IPS-15b (cell line): ENCODE measurements at regions not wholly inside any gene's neighbourhood (a gene's known extent, or its start where the extent isn't known, plus 50 kb on each side); places are given as distances from the start of the nearest gene placed in this dataset.
"Not testable (repeated sequence)": the region's sequence is repeated elsewhere in the genome, so short reads cannot be mapped to it uniquely, and the experiment has no call there.

Experiments used
- H3K27me3 ChIP-seq: one replicate; pipeline ENCODE4 v1.6.1; 2013; ENCODE audit warnings: low read length; ENCODE audit not compliant: control insufficient read depth, insufficient read depth
- H3K36me3 ChIP-seq: one replicate; pipeline ENCODE4 v1.6.1; 2013; ENCODE audit warnings: low read length; ENCODE audit not compliant: control insufficient read depth, insufficient read depth
- H3K4me1 ChIP-seq: one replicate; pipeline ENCODE4 v1.6.1; 2013; ENCODE audit warnings: mild to moderate bottlenecking, low read length; ENCODE audit not compliant: control insufficient read depth, insufficient read depth
- H3K4me3 ChIP-seq: one replicate; pipeline ENCODE4 v1.5.1; 2013; ENCODE audit warnings: low read depth, low read length
- H3K9ac ChIP-seq: one replicate; pipeline ENCODE4 v1.6.1; 2013; ENCODE audit warnings: low read depth, mild to moderate bottlenecking, low read length
- H3K9me3 ChIP-seq: one replicate; pipeline ENCODE4 v1.6.1; 2013; ENCODE audit warnings: mild to moderate bottlenecking, low read length; ENCODE audit not compliant: control insufficient read depth, insufficient read depth

DNA sequence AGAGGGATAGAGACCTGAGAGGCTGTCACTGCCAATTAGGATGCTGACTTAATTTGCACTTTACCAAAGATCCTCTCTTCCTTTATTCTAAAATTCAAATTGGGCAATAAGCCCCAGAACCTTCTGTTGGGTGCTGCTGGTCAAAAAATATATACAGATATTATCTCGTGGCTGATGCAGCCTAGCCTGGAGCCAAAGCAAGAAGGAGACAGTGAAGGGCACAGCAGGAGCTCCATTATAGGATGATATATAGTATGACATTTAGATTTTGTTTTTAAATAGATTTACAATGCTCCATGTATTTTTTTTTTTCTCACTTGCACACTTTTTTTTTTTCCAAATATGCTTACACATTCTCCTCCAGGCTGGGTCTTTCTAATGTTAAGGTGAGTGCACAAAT, 579.3 kb downstream of the PIK3C3 start:
- Histone ChIP-seq H3K27me3 (no peaks in the 10 kb centered on the region), H3K36me3 (no peaks in the 10 kb centered on the region), H3K4me3 (no peak overlapping the region), H3K4me1 (no peaks in the 10 kb centered on the region), H3K9me3 (no peaks in the 10 kb centered on the region), H3K9ac (no peak overlapping the region)

DNA sequence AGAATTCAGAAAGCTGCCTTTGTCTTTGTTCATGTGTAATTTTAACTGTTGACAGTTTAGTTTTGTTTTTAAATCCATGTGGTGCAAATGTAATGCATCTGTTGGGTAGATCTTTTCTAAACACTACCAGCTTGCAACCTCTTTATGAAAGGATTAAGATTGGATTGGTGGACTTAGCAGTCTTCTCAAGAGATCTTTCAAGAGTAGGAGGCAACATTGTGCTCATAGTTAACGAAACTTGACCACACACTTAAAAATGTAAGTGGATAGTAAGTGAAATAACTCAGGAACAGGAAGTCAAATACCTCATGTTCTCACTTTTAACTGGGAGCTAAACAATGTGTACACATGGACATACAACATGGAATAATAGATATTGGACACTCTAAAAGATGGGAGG, 579.0 kb downstream of the RIT2 start:
- Histone ChIP-seq H3K9me3 (no peaks in the 10 kb centered on the region), H3K4me3 (no peak overlapping the region), H3K4me1 (no peaks in the 10 kb centered on the region), H3K9ac (no peak overlapping the region), H3K36me3 (no peaks in the 10 kb centered on the region), H3K27me3 (no peaks in the 10 kb centered on the region)

DNA sequence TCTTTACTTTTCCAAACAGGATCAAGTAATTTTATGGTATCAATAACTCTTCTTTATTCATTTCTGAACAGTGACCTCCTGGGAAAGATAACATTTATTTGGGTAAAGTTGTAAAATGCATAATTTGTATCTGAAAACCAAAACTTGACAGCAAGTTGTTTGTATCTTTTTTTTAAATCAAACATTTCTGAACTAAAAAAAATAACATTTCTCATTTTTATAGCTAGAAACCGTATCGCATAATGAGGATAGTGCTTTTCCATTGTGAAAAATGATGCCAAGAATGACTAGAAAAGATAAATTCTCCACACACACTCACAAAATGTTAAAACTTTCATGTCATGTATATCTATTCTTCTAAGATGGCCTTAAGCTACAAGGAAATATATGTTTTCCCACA, 578.2 kb downstream of the RIT2 start:
- Histone ChIP-seq H3K27me3 (no peaks in the 10 kb centered on the region), H3K4me1 (no peaks in the 10 kb centered on the region), H3K9me3 (no peaks in the 10 kb centered on the region), H3K36me3 (no peaks in the 10 kb centered on the region), H3K9ac (no peak overlapping the region), H3K4me3 (no peak overlapping the region)

DNA sequence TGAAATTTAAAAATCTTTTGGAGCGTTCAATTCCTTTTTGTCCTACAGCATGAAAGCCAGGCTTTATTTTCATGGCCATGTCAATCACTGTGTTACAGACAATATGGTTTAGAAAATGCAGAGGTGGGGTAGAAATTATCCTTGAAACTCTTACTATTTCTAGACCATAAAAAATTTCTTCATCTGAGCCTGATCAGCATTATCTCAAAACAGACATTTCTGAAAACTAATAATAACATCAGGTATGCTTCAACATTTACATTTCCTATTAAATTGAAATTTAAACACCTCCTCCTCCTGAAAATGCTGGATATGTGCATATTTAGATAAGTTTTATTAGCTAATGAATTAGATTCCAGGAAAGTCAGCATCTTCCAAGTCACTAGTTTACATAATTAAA, 570.6 kb downstream of the RIT2 start:
- Histone ChIP-seq H3K9me3 (no peaks in the 10 kb centered on the region), H3K4me1 (peaks cover 10% of the 10 kb centered on the region), H3K4me3 (no peak overlapping the region), H3K27me3 (no peaks in the 10 kb centered on the region), H3K36me3 (no peaks in the 10 kb centered on the region), H3K9ac (no peak overlapping the region)

DNA sequence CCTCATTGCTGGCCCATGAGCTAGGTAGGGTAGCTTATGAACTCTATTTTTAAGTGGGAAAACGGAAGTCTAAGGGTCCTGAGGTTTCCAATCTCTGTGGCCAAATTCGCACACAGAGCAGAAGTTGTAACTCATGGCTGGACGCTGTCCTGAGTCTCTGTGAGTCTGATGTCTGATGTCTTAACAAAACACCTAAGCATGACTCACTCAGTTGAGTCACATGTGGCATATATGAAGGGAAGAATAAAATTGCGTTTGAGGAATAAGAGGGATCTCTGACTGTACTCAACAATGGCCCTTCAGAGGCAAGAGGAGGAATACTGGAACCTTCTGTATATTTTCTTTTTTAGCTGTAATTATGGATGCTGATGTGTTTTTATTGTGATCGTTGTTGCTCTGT, 569.7 kb downstream of the RIT2 start:
- H3K27me3 ChIP-seq, result no peaks in the 10 kb centered on the region
- no peaks in the 10 kb centered on the region for H3K9me3 ChIP-seq
- no peaks in the 10 kb centered on the region for H3K36me3 ChIP-seq
- H3K9ac ChIP-seq, result no peak overlapping the region
- H3K4me1 ChIP-seq, result peaks cover 10% of the 10 kb centered on the region
- H3K4me3 ChIP-seq, result no peak overlapping the region

DNA sequence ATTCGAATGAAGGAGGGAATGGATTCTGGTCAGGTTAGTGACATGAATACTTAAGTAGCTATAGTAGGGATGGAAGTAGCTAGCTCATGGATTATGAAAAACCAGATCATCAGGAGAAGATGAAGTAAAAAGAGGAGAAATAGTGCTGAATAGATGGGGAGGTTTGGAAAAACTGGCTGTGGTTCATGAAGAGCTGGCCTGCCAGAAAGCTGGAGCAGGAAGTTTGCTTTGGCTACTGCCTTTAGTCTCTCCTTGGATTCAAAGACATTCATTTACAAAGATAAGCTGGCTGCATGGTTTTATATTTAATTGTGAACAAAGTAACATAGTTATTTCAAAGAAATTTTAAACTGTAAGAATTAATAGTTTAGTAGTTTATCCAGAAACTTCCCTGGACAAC, 567.0 kb downstream of the RIT2 start:
- H3K9ac ChIP-seq, result no peak overlapping the region
- H3K27me3 ChIP-seq, result no peaks in the 10 kb centered on the region
- no peaks in the 10 kb centered on the region for H3K36me3 ChIP-seq
- H3K4me3 ChIP-seq, result no peak overlapping the region
- peaks cover 13% of the 10 kb centered on the region for H3K4me1 ChIP-seq
- no peaks in the 10 kb centered on the region for H3K9me3 ChIP-seq

DNA sequence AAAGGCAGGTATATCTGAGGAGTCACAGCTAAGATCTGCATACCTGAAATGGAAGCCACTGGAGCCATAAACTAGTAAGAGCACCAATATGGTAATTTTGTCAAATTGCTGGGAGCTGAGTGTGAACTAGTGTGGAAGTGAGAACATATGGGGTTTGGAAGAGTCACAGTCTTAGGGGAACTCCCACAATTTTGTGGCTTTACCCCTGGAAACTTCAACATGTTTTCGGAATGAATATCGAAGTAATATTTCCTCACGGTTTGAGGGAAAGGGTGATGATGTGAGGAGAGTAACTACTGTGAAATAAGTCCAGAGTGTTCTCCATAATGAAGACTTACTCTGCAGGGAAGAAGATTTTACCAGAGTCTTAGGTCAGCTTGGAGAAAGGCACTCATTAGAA, 565.9 kb downstream of the RIT2 start:
- Histone ChIP-seq H3K9ac (no peak overlapping the region), H3K36me3 (no peaks in the 10 kb centered on the region), H3K27me3 (no peaks in the 10 kb centered on the region), H3K4me1 (peaks cover 11% of the 10 kb centered on the region), H3K4me3 (no peak overlapping the region), H3K9me3 (no peaks in the 10 kb centered on the region)

DNA sequence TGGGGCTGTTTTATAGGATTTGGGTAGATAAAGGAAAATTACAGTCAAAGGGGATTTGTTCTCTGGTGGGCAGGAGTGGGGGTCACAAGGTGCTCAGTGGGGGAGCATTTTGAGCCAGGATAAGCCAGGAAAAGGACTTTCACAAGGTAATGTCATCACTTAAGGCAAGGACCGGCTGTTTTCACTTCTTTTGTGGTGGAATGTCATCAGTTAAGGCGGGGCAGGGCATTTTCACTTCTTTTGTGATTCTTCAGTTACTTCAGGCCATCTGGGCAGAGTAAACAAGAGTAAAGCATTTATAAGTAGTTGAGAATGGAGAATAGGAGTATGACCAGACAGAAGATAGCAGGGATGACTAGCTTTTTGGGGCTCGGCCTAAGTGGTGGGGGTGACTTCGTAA, 562.9 kb downstream of the RIT2 start:
- not testable (repeated sequence) for H3K9me3 ChIP-seq, H3K36me3 ChIP-seq, H3K9ac ChIP-seq, H3K4me3 ChIP-seq, H3K27me3 ChIP-seq, H3K4me1 ChIP-seq

GRCh38 chr18:42559069-42559690, 556.3 kb downstream of the RIT2 start:
- no peaks in the 10 kb centered on the region for H3K36me3 ChIP-seq
- H3K9ac ChIP-seq, result no peak overlapping the region
- H3K4me1 ChIP-seq, result no peaks in the 10 kb centered on the region
- H3K9me3 ChIP-seq, result no peaks in the 10 kb centered on the region
- no peak overlapping the region for H3K4me3 ChIP-seq
- no peaks in the 10 kb centered on the region for H3K27me3 ChIP-seq

GRCh38 chr18:42561521-42561920, 554.0 kb downstream of the RIT2 start:
- no peaks in the 10 kb centered on the region for H3K36me3 ChIP-seq
- no peaks in the 10 kb centered on the region for H3K9me3 ChIP-seq
- H3K9ac ChIP-seq, result no peak overlapping the region
- no peak overlapping the region for H3K4me3 ChIP-seq
- H3K27me3 ChIP-seq, result no peaks in the 10 kb centered on the region
- H3K4me1 ChIP-seq, result no peaks in the 10 kb centered on the region

GRCh38 chr18:42563995-42564394, 551.5 kb downstream of the RIT2 start:
- Histone ChIP-seq H3K27me3 (no peaks in the 10 kb centered on the region), H3K4me1 (no peaks in the 10 kb centered on the region), H3K9ac (no peak overlapping the region)

DNA sequence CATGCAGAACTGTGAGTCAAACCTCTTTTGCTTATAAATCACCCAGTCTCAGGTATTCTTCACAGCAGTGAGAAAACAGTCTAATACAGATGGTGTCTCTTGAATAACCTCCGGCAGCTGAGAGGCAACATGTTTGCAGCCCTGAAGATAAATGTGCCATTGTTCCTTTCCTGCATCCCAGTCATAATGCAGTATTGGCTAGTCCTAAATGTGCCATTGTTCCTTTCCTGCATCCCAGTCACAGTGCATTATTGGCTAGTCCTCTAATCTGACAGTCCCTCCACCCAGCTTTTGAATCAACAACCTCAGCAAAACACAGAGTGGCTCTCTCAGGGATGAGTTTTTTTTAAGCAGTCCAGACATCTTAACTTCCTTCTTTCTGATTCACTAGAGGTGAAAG, 550.7 kb downstream of the RIT2 start:
- Histone ChIP-seq H3K4me3 (no peak overlapping the region), H3K9me3 (no peaks in the 10 kb centered on the region), H3K27me3 (no peaks in the 10 kb centered on the region), H3K4me1 (no peaks in the 10 kb centered on the region), H3K9ac (no peak overlapping the region), H3K36me3 (no peaks in the 10 kb centered on the region)

More at GRCh38 chr18:42563995-42564394, 551.5 kb downstream of the RIT2 start:
- Histone ChIP-seq H3K36me3 (no peaks in the 10 kb centered on the region), H3K4me3 (no peak overlapping the region), H3K9me3 (no peaks in the 10 kb centered on the region)
